Ascending aorta (tissue), 2 donors: ENCODE measurements at regions not wholly inside any gene's neighbourhood (a gene's known extent, or its start where the extent isn't known, plus 50 kb on each side); places are given as distances from the start of the nearest gene placed in this dataset.

ENCODE experiments used
- DNase-seq, 2 donors: peaks; one replicate each; pipeline ENCODE4 v3.0.0-alpha.2; 2019; ENCODE audit warnings: low spot score in 2 of 2
- H3K27ac ChIP-seq, 2 donors: fragments of 200-600 bp; sonication (generic); one replicate each; pipeline ENCODE4 v1.5.1; 2016 to 2017; ENCODE audit warnings: mild to moderate bottlenecking in 1 of 2
- H3K27me3 ChIP-seq: fragments of 200-600 bp; sonication (generic); one replicate; pipeline ENCODE4 v1.5.1; 2017
- H3K36me3 ChIP-seq, 2 donors: fragments of 200-600 bp; sonication (generic); one replicate each; pipeline ENCODE4 v1.5.1; 2016
- H3K4me1 ChIP-seq, 2 donors: fragments of 200-600 bp; sonication (generic); one replicate each; pipeline ENCODE4 v1.5.1; 2016 to 2017; ENCODE audit warnings: mild to moderate bottlenecking in 1 of 2
- H3K4me3 ChIP-seq, 2 donors: fragments of 200-600 bp; sonication (generic); one replicate each; pipeline ENCODE4 v1.5.1; 2016 to 2017; ENCODE audit warnings: mild to moderate bottlenecking in 1 of 2
- H3K9me3 ChIP-seq, 2 donors: fragments of 200-600 bp; sonication (generic); one replicate each; pipeline ENCODE4 v1.5.1; 2016
- CTCF ChIP-seq, 3 experiments: fragments of 200-600 bp in 2 of 3; fragments of 450-650 bp in 1 of 3; sonication (generic) in 2 of 3; IDR thresholded peaks; one replicate each; pipeline ENCODE4 v1.5.1; 2016 to 2019; ENCODE audit warnings: antibody characterized with exemption in 3 of 3, mild to moderate bottlenecking in 1 of 3, moderate library complexity in 1 of 3
- intact Hi-C: fragments of 100-400 bp; cut with DNase I; formaldehyde crosslinking; loops from one replicate; pipeline ENCODE4 v1.15.1; 2023

DNA sequence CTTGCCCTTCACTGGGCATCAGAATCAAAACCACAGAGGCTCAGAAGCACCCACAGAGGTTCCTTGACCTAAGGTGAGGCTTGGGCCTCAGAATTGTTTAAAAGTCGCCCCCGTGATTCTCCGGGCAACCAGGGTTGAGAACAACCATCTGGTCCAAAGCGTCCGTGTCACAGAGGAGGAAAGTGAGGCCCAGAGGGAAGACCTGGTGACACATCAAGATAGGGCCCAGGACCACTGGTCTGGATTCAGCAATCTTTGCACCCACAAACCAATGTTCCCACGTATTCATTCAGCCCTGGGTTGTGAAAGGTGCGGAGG, 272.6 kb downstream of the UACA start:
- Histone ChIP-seq H3K36me3 (no peaks in the 10 kb centered on the region), H3K4me1 (no peaks in the 10 kb centered on the region)

DNA sequence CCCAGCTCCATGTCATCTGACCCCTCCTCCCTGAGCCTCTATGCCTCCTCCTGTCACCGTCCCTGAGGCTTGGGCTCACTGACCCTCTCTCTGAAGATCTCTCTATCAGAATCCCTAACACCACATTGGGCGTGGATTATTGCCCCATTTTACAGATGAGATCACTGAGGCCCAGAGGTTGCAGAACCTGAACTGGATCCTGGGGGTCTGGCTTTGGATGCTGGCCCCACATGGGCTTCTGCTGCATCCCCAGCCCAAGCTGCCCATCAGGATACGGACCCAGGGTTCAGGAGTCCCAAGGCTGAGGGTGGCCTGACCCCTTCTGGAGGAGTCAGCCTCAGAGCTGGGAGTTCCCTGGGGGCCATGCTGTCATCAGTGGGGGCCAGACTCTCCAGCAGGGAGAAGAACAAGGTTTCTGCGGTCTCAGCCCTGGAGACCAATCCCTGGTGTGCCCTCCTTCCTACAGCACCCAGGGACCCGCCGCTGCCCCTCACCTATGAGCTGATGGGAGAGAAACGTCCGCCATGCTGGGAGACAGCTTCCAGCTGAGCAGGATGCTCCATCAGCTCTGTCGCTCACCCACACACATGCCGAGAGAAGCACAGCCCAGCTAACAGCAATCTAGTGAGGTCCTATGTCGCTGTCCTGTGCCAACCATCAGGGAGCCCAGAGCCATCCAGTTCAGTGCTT, 273.1 kb downstream of the UACA start:
- H3K27me3 ChIP-seq: no peaks in the 10 kb centered on the region
- intact Hi-C loops: no loop called here
- no peaks in the 10 kb centered on the region for H3K9me3 ChIP-seq
- TF ChIP-seq CTCF (IDR thresholded peaks at IDR 0.05): no peak
- no peaks in the 10 kb centered on the region for H3K36me3 ChIP-seq
- no peaks in the 10 kb centered on the region for H3K4me1 ChIP-seq
- no peak overlapping the region for H3K4me3 ChIP-seq
- DNase-seq: no peak
- no peak overlapping the region for H3K27ac ChIP-seq

More for the DNA sequence above, 272.6 kb downstream of the UACA start:
- intact Hi-C loops: no loop called here
- DNase-seq: no peak
- no peak overlapping the region for H3K4me3 ChIP-seq
- TF ChIP-seq CTCF (IDR thresholded peaks at IDR 0.05): no peak
- H3K27ac ChIP-seq: no peak overlapping the region
- H3K27me3 ChIP-seq: no peaks in the 10 kb centered on the region
- H3K9me3 ChIP-seq: no peaks in the 10 kb centered on the region

GRCh38 chr15:70488941-70489848, 274.2 kb downstream of the UACA start:
- no peak overlapping the region for H3K4me3 ChIP-seq
- intact Hi-C loops: loop anchor here (2.0 to 5.0 kb wide), 3 partner anchors 912 to 1014 kb away; no protein-coding TSS in a partner anchor
- no peaks in the 10 kb centered on the region for H3K4me1 ChIP-seq
- no peaks in the 10 kb centered on the region for H3K36me3 ChIP-seq
- H3K9me3 ChIP-seq: no peaks in the 10 kb centered on the region
- no peaks in the 10 kb centered on the region for H3K27me3 ChIP-seq
- no peak for DNase-seq
- no peak overlapping the region for H3K27ac ChIP-seq
- TF ChIP-seq CTCF (IDR thresholded peaks at IDR 0.05): no peak

- intact Hi-C loops: loop anchor here (2.0 to 5.0 kb wide), 3 partner anchors 911 to 1013 kb away; no protein-coding TSS in a partner anchor
- H3K27me3 ChIP-seq: no peaks in the 10 kb centered on the region
- H3K9me3 ChIP-seq: no peaks in the 10 kb centered on the region
- no peak overlapping the region for H3K27ac ChIP-seq
- TF ChIP-seq CTCF (IDR thresholded peaks at IDR 0.05): peak; percentile 92 to 99 (median 98)
- H3K4me3 ChIP-seq: no peak overlapping the region
- DNase-seq: peak in 1 of 2 donors; percentile 87
- no peaks in the 10 kb centered on the region for H3K4me1 ChIP-seq
- no peaks in the 10 kb centered on the region for H3K36me3 ChIP-seq
Measured at GRCh38 chr15:70488002-70488605, 275.3 kb downstream of the UACA start.

DNA sequence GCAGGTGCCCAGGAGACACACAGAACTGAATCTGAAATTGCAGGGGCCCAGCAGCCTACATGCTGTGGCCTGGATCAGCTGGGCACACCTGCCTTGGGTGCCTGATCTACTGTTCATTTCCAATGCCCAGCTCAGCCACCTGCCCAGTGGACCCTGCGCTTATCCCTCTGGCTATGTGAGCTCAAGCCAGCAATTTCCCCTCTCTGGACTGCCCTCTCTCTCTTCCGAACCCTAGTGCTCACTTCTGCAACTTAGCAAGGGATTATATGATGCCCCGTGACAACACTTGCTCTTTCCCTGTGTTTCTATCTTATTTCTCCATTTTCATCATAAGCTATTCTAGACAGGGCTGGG, 276.0 kb downstream of the UACA start:
- Histone ChIP-seq H3K4me3 (no peak overlapping the region), H3K36me3 (no peaks in the 10 kb centered on the region), H3K27ac (no peak overlapping the region), H3K4me1 (no peaks in the 10 kb centered on the region), H3K9me3 (no peaks in the 10 kb centered on the region), H3K27me3 (no peaks in the 10 kb centered on the region)
- DNase-seq: no peak
- intact Hi-C loops: loop anchor here (5.0 kb wide), 2 partner anchors 910 to 965 kb away; no protein-coding TSS in a partner anchor
- no peak for TF ChIP-seq CTCF (IDR thresholded peaks at IDR 0.05)
